ENCODE measurements at regions not wholly inside any gene's neighbourhood (a gene's known extent, or its start where the extent isn't known, plus 50 kb on each side); places are given as distances from the start of the nearest gene placed in this dataset.

DNA sequence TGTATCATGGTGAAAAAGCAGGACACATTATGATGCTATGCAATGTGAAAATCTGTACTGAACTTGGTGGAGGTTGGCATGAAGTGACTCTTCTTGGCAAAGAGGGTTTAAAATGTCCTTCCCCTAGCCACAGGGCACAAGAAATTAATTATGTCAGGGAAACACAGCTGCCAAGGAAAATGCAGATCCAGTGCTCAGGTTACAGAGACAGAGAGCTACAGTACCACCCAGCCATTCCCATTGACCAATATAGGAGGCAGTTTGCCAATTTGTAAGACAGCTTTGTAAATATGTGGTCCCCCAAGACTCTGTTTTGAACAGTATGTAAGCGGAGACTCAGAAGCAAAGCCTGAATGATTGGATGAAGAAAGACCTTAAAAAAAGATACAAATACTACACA lies 69.4 kb upstream of the KLF12 start:
- no peak for DNase-seq (ENCODE audit: low read depth)
- no peak for TF ChIP-seq CTCF (conservative IDR thresholded peaks at IDR 0.05; ENCODE audit: low read depth, low read length)

DNA sequence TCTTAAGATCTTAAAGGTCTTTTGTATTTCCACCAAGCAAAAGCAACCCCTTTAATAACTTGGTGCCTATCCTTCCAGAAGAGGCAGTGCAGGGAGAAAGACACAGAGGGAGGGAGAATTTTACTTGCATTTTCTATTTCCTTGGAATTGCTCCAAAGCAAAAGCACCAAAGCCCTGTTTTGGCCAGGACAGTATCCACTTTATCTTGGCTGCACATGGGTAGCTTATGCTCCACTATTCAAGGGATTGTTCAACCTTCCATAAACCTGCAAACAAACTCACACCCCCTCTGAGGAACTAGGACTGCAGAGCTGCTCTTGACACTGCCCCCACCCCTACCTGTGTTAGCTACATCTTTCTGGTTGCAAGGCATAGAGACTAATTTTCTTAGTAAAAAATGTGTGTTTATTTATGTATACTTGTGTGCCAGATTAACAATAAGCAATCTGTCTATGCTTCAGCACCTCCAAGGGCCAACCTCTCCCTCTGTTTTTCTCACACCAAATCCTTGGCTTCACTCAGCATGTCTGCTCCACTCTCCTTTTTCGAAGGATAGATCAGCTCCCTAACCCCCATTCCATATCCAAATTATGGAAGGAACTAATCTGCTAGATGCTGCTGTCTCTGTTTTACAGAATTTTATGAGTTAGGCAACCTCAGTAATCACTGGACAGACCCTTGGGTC lies 68.1 kb upstream of the KLF12 start:
- no peak for TF ChIP-seq CTCF (conservative IDR thresholded peaks at IDR 0.05; ENCODE audit: low read depth, low read length)
- DNase-seq (ENCODE audit: low read depth), result no peak
- no peak overlapping the region for H3K4me3 ChIP-seq (ENCODE audit: low read length)

More for the DNA sequence above, 69.4 kb upstream of the KLF12 start:
- H3K4me3 ChIP-seq (ENCODE audit: low read length), result no peak overlapping the region

- DNase-seq (ENCODE audit: low read depth), result no peak
Observed at GRCh38 chr13:74201530-74201929, 67.3 kb upstream of the KLF12 start.

DNA sequence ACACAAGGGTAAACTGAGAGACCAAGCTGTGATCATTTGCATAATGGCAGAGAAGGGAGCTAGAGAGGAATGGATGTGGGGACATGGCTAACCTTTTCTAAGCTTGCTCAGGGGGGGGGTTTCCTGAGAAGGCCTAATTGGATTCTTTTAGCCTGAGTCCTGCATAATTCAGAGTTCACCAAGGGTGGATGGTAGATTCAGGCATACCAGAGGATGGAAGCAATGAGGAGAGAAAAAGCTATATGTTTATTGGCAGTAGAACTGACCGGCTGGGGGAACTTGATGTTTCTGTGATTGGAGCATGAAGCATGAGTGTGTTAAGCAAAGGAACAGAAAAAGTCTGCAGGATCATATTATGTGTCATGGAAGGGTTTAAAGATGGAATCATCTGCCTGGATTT lies 65.9 kb upstream of the KLF12 start:
- H3K4me3 ChIP-seq (ENCODE audit: low read length), result no peak overlapping the region
- TF ChIP-seq CTCF (conservative IDR thresholded peaks at IDR 0.05; ENCODE audit: low read depth, low read length), result no peak
- no peak for DNase-seq (ENCODE audit: low read depth)

More at GRCh38 chr13:74201530-74201929, 67.3 kb upstream of the KLF12 start:
- no peak for TF ChIP-seq CTCF (conservative IDR thresholded peaks at IDR 0.05; ENCODE audit: low read depth, low read length)
- H3K4me3 ChIP-seq (ENCODE audit: low read length), result no peak overlapping the region

DNA sequence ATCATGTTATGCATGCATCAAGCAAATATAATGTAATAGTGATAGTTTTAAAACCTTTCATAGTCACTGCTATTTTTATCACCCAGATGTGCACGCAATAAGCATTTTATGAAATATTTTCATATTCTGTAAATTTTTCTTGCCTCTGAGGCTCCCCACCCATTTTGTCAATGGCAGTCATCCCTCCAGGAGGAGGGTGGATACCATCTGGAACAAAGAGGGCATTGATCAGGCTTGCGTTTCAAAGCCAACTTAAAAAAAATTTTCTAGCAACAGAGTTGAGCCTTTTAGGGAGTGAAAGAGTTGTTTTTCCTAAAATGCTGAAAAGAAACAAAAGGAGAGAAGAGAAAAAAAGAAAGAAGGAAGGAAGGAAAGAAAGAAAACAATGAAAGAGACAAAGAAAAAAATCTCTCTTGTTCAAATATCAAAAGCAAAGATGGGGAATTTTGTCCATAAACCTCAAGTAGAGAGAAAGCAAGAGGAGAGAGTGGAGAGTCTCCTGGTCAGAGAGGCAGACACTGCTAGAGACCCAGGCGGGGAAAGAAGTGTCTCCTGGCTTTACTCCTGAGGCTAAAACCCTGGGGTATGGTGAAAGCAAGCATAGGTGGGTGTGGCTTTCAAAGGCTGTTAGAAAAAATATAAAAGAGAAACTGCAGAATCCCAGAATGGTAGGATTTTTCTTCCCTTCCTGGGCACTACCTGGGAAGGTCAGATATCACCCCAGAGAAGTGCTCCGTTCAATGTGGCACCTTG lies 63.6 kb upstream of the KLF12 start:
- no peak for DNase-seq (ENCODE audit: low read depth)
- no peak for TF ChIP-seq CTCF (conservative IDR thresholded peaks at IDR 0.05; ENCODE audit: low read depth, low read length)
- H3K4me3 ChIP-seq (ENCODE audit: low read length), result no peak overlapping the region

- no peak overlapping the region for H3K4me3 ChIP-seq (ENCODE audit: low read length)
- TF ChIP-seq CTCF (conservative IDR thresholded peaks at IDR 0.05; ENCODE audit: low read depth, low read length), result no peak
- no peak for DNase-seq (ENCODE audit: low read depth)
Observed at GRCh38 chr13:74194846-74195245, 60.6 kb upstream of the KLF12 start.

DNA sequence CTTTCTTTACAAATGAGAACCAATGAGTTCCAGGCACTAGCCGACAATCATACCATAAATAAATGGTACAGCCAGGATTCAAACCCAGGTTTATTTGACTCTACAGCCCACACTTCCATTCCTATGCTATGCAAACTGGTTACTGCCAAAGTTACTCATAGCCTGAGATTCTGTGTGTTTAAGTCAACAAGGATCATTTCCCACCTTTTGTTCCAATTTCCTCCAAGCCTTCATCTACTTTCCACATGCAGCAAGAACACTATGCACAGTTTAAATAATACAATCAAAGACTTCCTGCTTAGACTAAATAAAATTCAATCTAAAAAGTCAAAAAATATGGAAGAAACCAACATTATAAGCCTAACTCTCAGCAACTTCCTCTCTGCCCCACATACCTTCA lies 59.2 kb upstream of the KLF12 start:
- H3K4me3 ChIP-seq (ENCODE audit: low read length), result no peak overlapping the region
- no peak for TF ChIP-seq CTCF (conservative IDR thresholded peaks at IDR 0.05; ENCODE audit: low read depth, low read length)
- no peak for DNase-seq (ENCODE audit: low read depth)

Data from retinal pigment epithelial cell (primary cell).